ENCODE measurements at regions not wholly inside any gene's neighbourhood (a gene's known extent, or its start where the extent isn't known, plus 50 kb on each side); places are given as distances from the start of the nearest gene placed in this dataset.

- TF ChIP-seq CTCF (conservative IDR thresholded peaks at IDR 0.05), result no peak
- TF ChIP-seq EZH2 (IDR thresholded peaks at IDR 0.05; ENCODE audit: low read depth), result no peak
Measured at GRCh38 chr1:209485167-209485566, 98.3 kb upstream of the CAMK1G start.

Data from PC-9 (cell line).